Astrocyte of the hippocampus (primary cell): ENCODE measurements at regions not wholly inside any gene's neighbourhood (a gene's known extent, or its start where the extent isn't known, plus 50 kb on each side); places are given as distances from the start of the nearest gene placed in this dataset.
"Not testable (repeated sequence)": the region's sequence is repeated elsewhere in the genome, so short reads cannot be mapped to it uniquely, and the experiment has no call there.

Experiments
- DNase-seq: peaks from one replicate; pipeline ENCODE4 v3.0.0; 2011; ENCODE audit warnings: low read depth, low spot score

- no peak for DNase-seq
Measured at GRCh38 chr4:31187979-31188378, 467.8 kb downstream of the PCDH7 start.

- DNase-seq = no peak
Measured at GRCh38 chr4:31189938-31190337, 469.8 kb downstream of the PCDH7 start.

DNA sequence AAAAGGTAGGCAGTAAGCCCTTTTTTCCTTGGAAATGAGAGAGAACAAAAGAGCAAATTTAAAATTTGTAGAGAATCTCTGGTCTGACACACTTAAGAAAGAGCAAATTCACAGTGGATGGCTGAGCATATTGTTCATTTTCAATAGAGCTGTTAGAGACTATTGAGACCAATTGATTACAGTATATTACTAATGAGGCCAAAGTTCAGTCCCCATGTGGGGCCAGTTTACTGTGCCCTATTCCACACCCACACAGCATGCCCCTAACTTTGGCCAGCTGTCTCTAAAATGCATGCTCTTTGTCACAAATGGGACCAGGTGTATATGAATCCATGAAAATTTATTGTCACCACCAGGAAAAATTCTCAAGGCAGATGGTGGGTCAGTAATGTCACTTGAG, 470.5 kb downstream of the PCDH7 start:
- no peak for DNase-seq

- DNase-seq = no peak
Measured at GRCh38 chr4:31192341-31192740, 472.2 kb downstream of the PCDH7 start.

DNA sequence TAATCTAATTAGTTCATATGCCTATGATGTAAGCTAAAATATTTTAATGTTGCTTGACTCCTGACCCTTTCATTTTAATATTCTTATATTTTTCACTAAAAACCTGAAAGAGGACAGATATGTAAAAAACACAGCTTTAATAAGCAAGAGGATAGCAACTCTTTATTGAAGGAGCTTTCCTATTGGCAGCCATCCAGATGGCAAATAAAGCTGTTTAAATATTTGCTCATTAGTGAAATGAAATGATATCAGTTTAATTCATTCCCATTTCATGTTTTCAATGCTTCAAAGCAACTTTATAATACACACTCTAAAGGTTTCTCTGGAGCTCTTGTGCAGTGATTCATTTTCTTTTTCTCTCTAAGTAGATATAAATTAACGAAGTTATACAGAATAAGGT, 473.4 kb downstream of the PCDH7 start:
- no peak for DNase-seq

- DNase-seq = no peak
Measured at GRCh38 chr4:31194823-31195222, 474.7 kb downstream of the PCDH7 start.

- DNase-seq = no peak
Measured at GRCh38 chr4:31199644-31200043, 479.5 kb downstream of the PCDH7 start.

- not testable (repeated sequence) for DNase-seq
Measured at GRCh38 chr4:31202054-31202453, 481.9 kb downstream of the PCDH7 start.

- DNase-seq = peak; percentile 1
Measured at GRCh38 chr4:31204874-31205273, 484.7 kb downstream of the PCDH7 start.

DNA sequence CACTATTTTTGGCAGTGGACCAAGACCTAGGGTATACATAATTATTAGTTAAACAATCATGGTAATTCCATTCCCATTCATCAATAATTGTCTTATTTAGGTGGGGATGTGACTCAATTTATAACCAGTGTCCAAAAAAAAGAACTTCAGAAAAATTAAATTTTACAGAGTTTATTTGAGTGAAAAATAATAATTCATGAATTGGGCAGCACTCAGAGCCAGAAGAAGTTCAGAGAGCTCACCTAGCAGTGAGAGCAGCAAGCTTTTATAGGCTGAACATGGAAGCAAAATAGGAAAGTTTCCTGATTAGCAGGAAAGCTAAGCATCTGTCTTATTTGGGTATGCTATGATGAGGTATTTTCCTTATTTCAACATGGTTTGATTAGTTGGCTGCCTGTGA, 500.8 kb downstream of the PCDH7 start:
- DNase-seq = no peak

GRCh38 chr4:31228068-31228467, 507.9 kb downstream of the PCDH7 start:
- DNase-seq = no peak

GRCh38 chr4:31230594-31230993, 510.4 kb downstream of the PCDH7 start:
- no peak for DNase-seq

- no peak for DNase-seq
Measured at GRCh38 chr4:31234494-31234893, 514.3 kb downstream of the PCDH7 start.

DNA sequence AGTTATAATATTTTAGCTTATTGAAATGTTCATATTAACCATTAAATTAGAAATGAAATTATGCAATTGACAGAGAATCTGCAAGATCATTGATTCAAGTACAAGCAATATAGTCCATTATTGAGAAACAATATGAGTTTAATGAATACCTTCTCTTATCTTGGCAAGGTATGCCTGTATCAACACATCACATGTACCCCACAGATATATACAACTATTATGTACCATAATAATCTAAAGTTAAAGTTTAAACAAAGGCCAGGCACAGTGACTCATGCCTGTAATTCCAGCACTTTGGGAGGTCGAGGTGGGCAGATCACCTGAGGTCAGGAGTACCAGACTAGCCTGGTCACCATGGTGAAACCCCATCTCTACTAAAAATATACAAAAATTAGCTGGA, 514.7 kb downstream of the PCDH7 start:
- no peak for DNase-seq

GRCh38 chr4:31236020-31236638, 516.0 kb downstream of the PCDH7 start:
- DNase-seq = no peak

GRCh38 chr4:31236639-31237173, 516.5 kb downstream of the PCDH7 start:
- no peak for DNase-seq

DNA sequence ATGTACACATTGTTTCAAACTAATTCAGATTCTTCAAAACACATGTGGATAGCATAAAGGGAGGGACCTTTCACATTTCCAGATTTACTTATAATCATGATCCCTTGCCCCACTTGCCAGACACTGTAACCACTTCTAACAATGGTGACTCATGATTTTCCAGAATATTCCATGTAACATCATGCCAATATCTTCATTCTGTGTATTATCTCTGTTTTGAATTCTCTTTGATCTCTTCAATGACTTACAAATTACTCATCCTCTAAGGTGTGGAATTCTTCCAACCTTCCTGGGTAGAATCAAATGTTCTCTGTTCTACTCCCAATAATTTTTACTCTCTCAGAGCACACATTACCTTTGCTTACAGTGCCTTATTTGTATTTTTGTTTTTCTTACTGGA, 517.1 kb downstream of the PCDH7 start:
- peak; percentile 22 for DNase-seq

- DNase-seq = no peak
Measured at GRCh38 chr4:31239886-31240285, 519.7 kb downstream of the PCDH7 start.

- no peak for DNase-seq
Measured at GRCh38 chr4:31241504-31242106, 521.4 kb downstream of the PCDH7 start.

DNA sequence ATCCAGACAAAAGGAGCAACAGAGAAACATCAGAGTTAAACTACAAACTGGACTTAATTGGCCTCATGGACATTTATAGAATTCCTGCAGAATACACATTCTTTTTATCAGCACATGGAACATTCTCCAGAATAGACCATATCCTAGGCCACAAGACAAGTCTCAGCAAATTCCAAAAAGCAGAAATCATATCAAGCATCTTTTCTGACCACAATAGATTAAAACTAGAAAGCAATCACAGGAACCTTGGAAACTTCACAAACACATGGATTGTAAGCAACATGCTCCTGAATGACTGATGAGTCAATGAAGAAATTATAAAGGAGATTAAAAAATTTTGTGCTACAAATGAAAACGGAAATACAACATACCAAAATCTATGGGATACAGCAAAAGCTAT, 526.7 kb downstream of the PCDH7 start:
- DNase-seq = peak; percentile 50

- no peak for DNase-seq
Measured at GRCh38 chr4:31259119-31259518, 539.0 kb downstream of the PCDH7 start.

- DNase-seq = no peak
Measured at GRCh38 chr4:31261632-31262031, 541.5 kb downstream of the PCDH7 start.

GRCh38 chr4:31266094-31266493, 545.9 kb downstream of the PCDH7 start:
- not testable (repeated sequence) for DNase-seq
